H9 (cell line): ENCODE measurements at regions not wholly inside any gene's neighbourhood (a gene's known extent, or its start where the extent isn't known, plus 50 kb on each side); places are given as distances from the start of the nearest gene placed in this dataset.
A peak's percentile ranks its signal among the peaks of the same experiment; 100 is the strongest.

ENCODE experiments used
- DNase-seq: peaks from one replicate; pipeline ENCODE4 v3.0.0-alpha.2; 2017
- H2AFZ ChIP-seq: one replicate; pipeline ENCODE4 v1.6.1; 2013; ENCODE audit warnings: mild to moderate bottlenecking, low read length, control low read depth, moderate library complexity
- H2AK5ac ChIP-seq: 2 replicates; pipeline ENCODE4 v1.6.1; 2013; ENCODE audit warnings: low read length, control low read depth, mixed read lengths; ENCODE audit not compliant: insufficient read length
- H2BK120ac ChIP-seq: one replicate; pipeline ENCODE4 v1.6.1; 2013; ENCODE audit warnings: low read depth, mild to moderate bottlenecking, low read length, control low read depth, inconsistent platforms; ENCODE audit not compliant: poor library complexity, severe bottlenecking
- H2BK12ac ChIP-seq: 2 replicates; pipeline ENCODE4 v1.6.1; 2013; ENCODE audit warnings: low read length, control low read depth, mixed read lengths, low read depth; ENCODE audit not compliant: insufficient read length
- H2BK15ac ChIP-seq: 2 replicates; pipeline ENCODE4 v1.6.1; 2013; ENCODE audit warnings: low read depth, low read length, control low read depth
- H2BK20ac ChIP-seq: one replicate; pipeline ENCODE4 v1.6.1; 2013; ENCODE audit warnings: low read depth, mild to moderate bottlenecking, low read length, control low read depth, inconsistent platforms; ENCODE audit not compliant: poor library complexity, severe bottlenecking
- H2BK5ac ChIP-seq: 2 replicates; pipeline ENCODE4 v1.6.1; 2013; ENCODE audit warnings: low read length, control low read depth, mixed read lengths; ENCODE audit not compliant: insufficient read length
- H3K14ac ChIP-seq: 2 replicates; pipeline ENCODE4 v1.6.1; 2013; ENCODE audit warnings: low read length, control low read depth; ENCODE audit not compliant: insufficient read depth
- H3K18ac ChIP-seq: 2 replicates; pipeline ENCODE4 v1.6.1; 2013; ENCODE audit warnings: low read depth, mild to moderate bottlenecking, mixed read lengths, low read length, control low read depth; ENCODE audit not compliant: insufficient read length
- H3K23ac ChIP-seq: 2 replicates; pipeline ENCODE4 v1.6.1; 2013; ENCODE audit warnings: low read length, control low read depth, mixed read lengths, low read depth; ENCODE audit not compliant: insufficient read length
- H3K23me2 ChIP-seq: 2 replicates; pipeline ENCODE4 v1.6.1; 2013; ENCODE audit warnings: low read depth, mild to moderate bottlenecking, mixed read lengths, low read length, control low read depth; ENCODE audit not compliant: insufficient read length, poor library complexity, severe bottlenecking
- H3K27ac ChIP-seq: 2 replicates; pipeline ENCODE4 v1.5.1; 2013; ENCODE audit warnings: low read length, control low read depth, mixed read lengths, low read depth; ENCODE audit not compliant: insufficient read length
- H3K27me3 ChIP-seq: 2 replicates; pipeline ENCODE4 v1.6.1; 2013; ENCODE audit warnings: low read length, control low read depth, inconsistent platforms; ENCODE audit not compliant: insufficient read depth
- H3K4ac ChIP-seq: 2 replicates; pipeline ENCODE4 v1.6.1; 2013; ENCODE audit warnings: low read depth, mild to moderate bottlenecking, control low read depth, inconsistent platforms, low read length, moderate library complexity
- H3K4me1 ChIP-seq: 2 replicates; pipeline ENCODE4 v1.6.1; 2013; ENCODE audit warnings: low read length, control low read depth, inconsistent platforms; ENCODE audit not compliant: insufficient read depth
- H3K4me2 ChIP-seq: 2 replicates; pipeline ENCODE4 v1.6.1; 2013; ENCODE audit warnings: low read length, control low read depth, mixed read lengths; ENCODE audit not compliant: insufficient read length, insufficient read depth
- H3K56ac ChIP-seq: 2 replicates; pipeline ENCODE4 v1.6.1; 2013; ENCODE audit warnings: low read depth, mild to moderate bottlenecking, mixed read lengths, low read length, control low read depth; ENCODE audit not compliant: insufficient read length
- H3K79me1 ChIP-seq: 2 replicates; pipeline ENCODE4 v1.6.1; 2013; ENCODE audit warnings: low read depth, mild to moderate bottlenecking, moderate library complexity, low read length, control low read depth, inconsistent platforms; ENCODE audit not compliant: insufficient read depth, poor library complexity, severe bottlenecking
- H3K79me2 ChIP-seq: 2 replicates; pipeline ENCODE4 v1.6.1; 2013; ENCODE audit warnings: low read length, control low read depth, inconsistent platforms; ENCODE audit not compliant: insufficient read depth
- H3K9ac ChIP-seq: 2 replicates; pipeline ENCODE4 v1.6.1; 2013; ENCODE audit warnings: low read length, control low read depth, mixed read lengths; ENCODE audit not compliant: insufficient read length; ENCODE audit errors: extremely low read depth
- H3K9me3 ChIP-seq: one replicate; pipeline ENCODE4 v1.6.1; 2013; ENCODE audit warnings: low read depth, low read length, inconsistent platforms; ENCODE audit not compliant: control insufficient read depth
- H3T11ph ChIP-seq: one replicate; pipeline ENCODE4 v1.6.1; 2013; ENCODE audit warnings: mild to moderate bottlenecking, low read length, control low read depth, inconsistent platforms
- H4K20me1 ChIP-seq: one replicate; pipeline ENCODE4 v1.6.1; 2013; ENCODE audit not compliant: control insufficient read depth, insufficient read length, insufficient read depth
- H4K5ac ChIP-seq: 2 replicates; pipeline ENCODE4 v1.6.1; 2013; ENCODE audit warnings: low read depth, mild to moderate bottlenecking, mixed read lengths, low read length, control low read depth; ENCODE audit not compliant: insufficient read length
- H4K8ac ChIP-seq: replicated peaks from 2 replicates; pipeline ENCODE4 v1.6.1; 2013; ENCODE audit warnings: low read length, control low read depth, mixed read lengths, low read depth; ENCODE audit not compliant: insufficient read length
- H4K91ac ChIP-seq: 2 replicates; pipeline ENCODE4 v1.6.1; 2013; ENCODE audit warnings: low read depth, mild to moderate bottlenecking, moderate library complexity, mixed read lengths, low read length, control low read depth; ENCODE audit not compliant: insufficient read length
- H3K27ac Mint-ChIP-seq, 3 experiments: 2 replicates in 2 of 3; 3 replicates in 1 of 3; pipeline ENCODE4 v1.8.0; 2020 to 2021; ENCODE audit warnings: mixed read lengths in 3 of 3, mild to moderate bottlenecking in 1 of 3, moderate library complexity in 1 of 3
- H3K27me3 Mint-ChIP-seq: 2 replicates; pipeline ENCODE4 v1.8.0; 2021; ENCODE audit warnings: low read depth, mild to moderate bottlenecking, moderate library complexity, mixed read lengths
- H3K36me3 Mint-ChIP-seq, 3 experiments: 2 replicates in 2 of 3; 3 replicates in 1 of 3; pipeline ENCODE4 v1.8.0; 2020 to 2021; ENCODE audit warnings: low read depth in 3 of 3, mixed read lengths in 3 of 3; ENCODE audit not compliant: insufficient read depth in 1 of 3
- H3K4me1 Mint-ChIP-seq, 2 experiments: 2 replicates each; pipeline ENCODE4 v1.8.0; 2020; ENCODE audit warnings: mixed read lengths in 2 of 2
- H3K4me3 Mint-ChIP-seq, 2 experiments: 2 replicates in 1 of 2; 3 replicates in 1 of 2; pipeline ENCODE4 v1.8.0; 2020 to 2021; ENCODE audit warnings: mild to moderate bottlenecking in 2 of 2, mixed read lengths in 2 of 2, moderate library complexity in 1 of 2
- H3K9me3 Mint-ChIP-seq, 2 experiments: 2 replicates in 1 of 2; 3 replicates in 1 of 2; pipeline ENCODE4 v1.8.0; 2020; ENCODE audit warnings: mild to moderate bottlenecking in 2 of 2, mixed read lengths in 2 of 2, moderate library complexity in 1 of 2
- CTCF ChIP-seq: fragments of 200-600 bp; sonication (generic); conservative IDR thresholded peaks from 3 replicates; pipeline ENCODE4 v1.8.0; 2021; ENCODE audit warnings: antibody characterized with exemption, mild to moderate bottlenecking
- WGBS: extraction: QIAGEN DNeasy Blood & Tissue Kit; methylation state at CpG from one replicate; pipeline ENCODE4 v1.1.7; 2013; ENCODE audit warnings: missing lambda C conversion rate, low lambda C conversion rate, mixed read lengths; ENCODE audit not compliant: insufficient read length; ENCODE audit errors: extremely low coverage; 5-methylcytosine and 5-hydroxymethylcytosine counted together

GRCh38 chr6:11953641-11954040 lies 58.5 kb upstream of the HIVEP1 start:
- H4K20me1 ChIP-seq = no peaks in the 10 kb centered on the region
- no peak overlapping the region for H3K27ac Mint-ChIP-seq
- TF ChIP-seq CTCF = no peak

More at GRCh38 chr6:11953641-11954040, 58.5 kb upstream of the HIVEP1 start:
- Histone ChIP-seq H3K4me2 (no peak overlapping the region), H3K9ac (no peak overlapping the region), H3K4ac (no peak overlapping the region), H3K4me1 (no peaks in the 10 kb centered on the region), H3K9me3 (no peaks in the 10 kb centered on the region), H2BK20ac (no peak overlapping the region), H2BK5ac (no peak overlapping the region), H3K56ac (no peak overlapping the region), H3K23ac (no peak overlapping the region), H3K27me3 (no peaks in the 10 kb centered on the region), H4K8ac (no peak overlapping the region), H3K23me2 (no peaks in the 10 kb centered on the region), H4K5ac (no peak overlapping the region), H2BK12ac (no peak overlapping the region), H3K27ac (no peak overlapping the region), H3K79me2 (no peaks in the 10 kb centered on the region), H3K18ac (no peak overlapping the region), H3K14ac (no peak overlapping the region), H2BK15ac (no peak overlapping the region), H3T11ph (peak overlapping the region; percentile 53), H4K91ac (no peak overlapping the region), H3K79me1 (no peaks in the 10 kb centered on the region), H2AK5ac (no peak overlapping the region), H2BK120ac (no peak overlapping the region), H2AFZ (no peak overlapping the region)
- H3K4me1 Mint-ChIP-seq = no peaks in the 10 kb centered on the region
- no peak for DNase-seq
- WGBS = no CpG with 5 or more reads among the region's 2 CpGs
- H3K36me3 Mint-ChIP-seq = no peaks in the 10 kb centered on the region; a peak in 2 of 7 replicates
- H3K27me3 Mint-ChIP-seq = no peaks in the 10 kb centered on the region
- H3K9me3 Mint-ChIP-seq = peaks cover 0 to 4% of the 10 kb centered on the region in 2 experiments; a peak in 3 of 5 replicates
- no peak overlapping the region for H3K4me3 Mint-ChIP-seq
